GM12878 (cell line): ENCODE measurements at regions not wholly inside any gene's neighbourhood (a gene's known extent, or its start where the extent isn't known, plus 50 kb on each side); places are given as distances from the start of the nearest gene placed in this dataset.

ENCODE experiments used
- ATAC-seq: fragments of 200-7000 bp; cut with Tn5 transposase; 3 replicates; pipeline ENCODE4 v1.9.1; 2020; ENCODE audit warnings: mild to moderate bottlenecking, moderate library complexity
- BruUV-seq: library from RNA; stranded (reverse); fragments of 400-500 nt; replicated peaks from 2 replicates; lab custom pipeline; 2021; lab: Mats Ljungman, UMichigan
- CTCF ChIA-PET: fragments of 300-600 bp; sonication (Branson Sonifier 250); formaldehyde crosslinking; extraction: SDS; loops from one replicate; lab custom pipeline; 2021; ENCODE audit warnings: inconsistent platforms; lab: Yijun Ruan, JAX
- POLR2A ChIA-PET: fragments of 350-600 bp; formaldehyde crosslinking; extraction: SDS; loops from one replicate; lab custom pipeline; 2021; ENCODE audit warnings: inconsistent platforms; lab: Charles Lee
- RAD21 ChIA-PET: fragments of 300-600 bp; sonication (Branson Sonifier 250); formaldehyde crosslinking; loops from one replicate; lab custom pipeline; 2023; ENCODE audit warnings: antibody characterized with exemption; ENCODE audit not compliant: unreplicated experiment; lab: Charles Lee
- SMC1A ChIA-PET: fragments of 300-600 bp; sonication (Branson Sonifier 250); formaldehyde crosslinking; loops from one replicate; lab custom pipeline; 2023; ENCODE audit not compliant: unreplicated experiment, uncharacterized antibody; lab: Charles Lee
- DNase-seq: peaks from one replicate; pipeline ENCODE4 v3.0.0-alpha.2; 2011; ENCODE audit warnings: low read depth, low spot score
- FAIRE-seq: peaks from 3 replicates; lab custom pipeline; 2011; peaks lifted over from hg19 to GRCh38; lab: Jason Lieb, UNC
- H2AFZ ChIP-seq: 2 replicates; pipeline ENCODE4 v1.6.0; 2011; ENCODE audit warnings: low read depth, low read length, control low read depth; ENCODE audit not compliant: control insufficient read depth
- H3K27ac ChIP-seq: 2 replicates; pipeline ENCODE4 v1.5.1; 2011; ENCODE audit warnings: control low read depth; ENCODE audit not compliant: control insufficient read depth, insufficient read depth
- H3K27me3 ChIP-seq, 2 experiments: replicated peaks in 1 of 2; 2 replicates each; pipeline versions ENCODE4 v1.6.0 to v1.6.1; 2011; ENCODE audit warnings: low read length in 1 of 2; ENCODE audit not compliant: control insufficient read depth in 2 of 2, insufficient read depth in 2 of 2
- H3K36me3 ChIP-seq, 2 experiments: 2 replicates each; pipeline ENCODE4 v1.5.1; 2011; ENCODE audit warnings: low read length in 1 of 2; ENCODE audit not compliant: control insufficient read depth in 2 of 2, insufficient read depth in 2 of 2
- H3K4me1 ChIP-seq: 2 replicates; pipeline ENCODE4 v1.6.1; 2011; ENCODE audit warnings: mild to moderate bottlenecking, low read length, moderate library complexity, mixed read lengths; ENCODE audit not compliant: control insufficient read depth, insufficient read depth
- H3K4me2 ChIP-seq: 2 replicates; pipeline ENCODE4 v1.6.0; 2011; ENCODE audit warnings: control low read depth; ENCODE audit not compliant: control insufficient read depth, insufficient read depth
- H3K4me3 ChIP-seq: fragments of 200-600 bp; sonication (generic); 2 replicates; pipeline ENCODE4 v1.5.1; 2016
- H3K79me2 ChIP-seq: 2 replicates; pipeline ENCODE4 v1.6.0; 2011; ENCODE audit warnings: low read length; ENCODE audit not compliant: control insufficient read depth, insufficient read depth
- H3K9ac ChIP-seq: 2 replicates; pipeline ENCODE4 v1.8.0; 2011; ENCODE audit warnings: low read length, control low read depth, mixed read lengths; ENCODE audit not compliant: control insufficient read depth, insufficient read depth
- H3K9me3 ChIP-seq: replicated peaks from 3 replicates; pipeline ENCODE4 v1.5.1; 2011; ENCODE audit warnings: mild to moderate bottlenecking, low read length; ENCODE audit not compliant: control insufficient read depth, insufficient read depth
- H4K20me1 ChIP-seq: 2 replicates; pipeline ENCODE4 v1.6.0; 2011; ENCODE audit not compliant: control insufficient read depth, insufficient read depth
- BCL11A ChIP-seq: IDR thresholded peaks from 2 replicates; pipeline ENCODE4 v1.6.1; 2011; ENCODE audit warnings: low read depth, low read length
- BHLHE40 ChIP-seq, 2 experiments: fragments of 450-650 bp in 1 of 2; IDR thresholded peaks; 2 replicates each; pipeline ENCODE4 v1.6.1; 2011 to 2017; ENCODE audit warnings: low read depth in 2 of 2, borderline replicate concordance in 1 of 2, improper control_type of control experiment in 1 of 2, low read length in 1 of 2, mild to moderate bottlenecking in 1 of 2
- CHD4 ChIP-seq: fragments of 200-600 bp; sonication (generic); IDR thresholded peaks from 2 replicates; pipeline ENCODE4 v1.6.1; 2016; ENCODE audit warnings: mild to moderate bottlenecking
- CTCF ChIP-seq, 3 experiments: IDR thresholded peaks in 2 of 3; conservative IDR thresholded peaks in 1 of 3; 2 replicates each; pipeline ENCODE4 v1.5.1; 2011; ENCODE audit warnings: low read depth in 3 of 3, low read length in 3 of 3, mild to moderate bottlenecking in 3 of 3, control low read depth in 2 of 3, moderate library complexity in 2 of 3, inconsistent platforms in 1 of 3, mixed read lengths in 1 of 3; ENCODE audit not compliant: control insufficient read depth in 2 of 3, insufficient read depth in 1 of 3; ENCODE audit errors: extremely low read depth in 1 of 3
- HDAC6 ChIP-seq: fragments of 200-600 bp; sonication (generic); IDR thresholded peaks from one replicate; pipeline ENCODE4 v1.8.0; 2017; ENCODE audit warnings: antibody characterized with exemption; ENCODE audit not compliant: unreplicated experiment
- IKZF1 ChIP-seq: fragments of 450-650 bp; conservative IDR thresholded peaks from 2 replicates; pipeline ENCODE4 v1.6.1; 2017; ENCODE audit warnings: antibody characterized with exemption, mild to moderate bottlenecking
- NBN ChIP-seq: fragments of 450-650 bp; IDR thresholded peaks from 2 replicates; pipeline ENCODE4 v1.6.1; 2016
- PBX3 ChIP-seq: IDR thresholded peaks from 2 replicates; pipeline ENCODE4 v1.6.1; 2011; ENCODE audit warnings: mild to moderate bottlenecking, low read depth, low read length, moderate library complexity; ENCODE audit not compliant: insufficient replicate concordance
- PKNOX1 ChIP-seq: fragments of 450-650 bp; IDR thresholded peaks from 2 replicates; pipeline ENCODE4 v1.6.1; 2016; ENCODE audit warnings: mild to moderate bottlenecking
- TCF3 ChIP-seq: IDR thresholded peaks from 2 replicates; pipeline ENCODE4 v1.6.1; 2012; ENCODE audit warnings: low read depth, mild to moderate bottlenecking, low read length, borderline replicate concordance; ENCODE audit not compliant: insufficient read depth
- YY1 ChIP-seq: IDR thresholded peaks from 2 replicates; pipeline ENCODE4 v1.6.1; 2011; ENCODE audit warnings: low read depth, mild to moderate bottlenecking, low read length
- ZNF622 ChIP-seq: fragments of 450-650 bp; IDR thresholded peaks from 2 replicates; pipeline ENCODE4 v1.6.1; 2017; ENCODE audit warnings: mild to moderate bottlenecking, inconsistent platforms
- WGBS: methylation state at CpG from one replicate; pipeline ENCODE4 v1.1.6; 2016; ENCODE audit warnings: low lambda C conversion rate; ENCODE audit not compliant: insufficient replicate concordance, insufficient coverage; ENCODE audit errors: missing lambda C conversion rate; 5-methylcytosine and 5-hydroxymethylcytosine counted together
- in situ Hi-C: fragments of 300-500 bp; cut with MboI; formaldehyde crosslinking; loops from 9 replicates; pipeline ENCODE4 v1.14.3; 2018; ENCODE audit warnings: mixed read lengths
- intact Hi-C: fragments of 100-400 bp; cut with micrococcal nuclease; formaldehyde crosslinking; loops from one replicate; pipeline ENCODE4 v1.14.2; 2022; ENCODE audit not compliant: unreplicated experiment
- TF ChIP-seq, protein P1 (sequence below): fragments of 450-650 bp; IDR thresholded peaks from 2 replicates; pipeline ENCODE4 v1.6.1; 2017; ENCODE audit warnings: borderline replicate concordance

GRCh38 chr4:183030823-183031222, 68.2 kb upstream of the WWC2 start:
- 32% methylated on average over 4 of the region's 4 CpGs for WGBS
- RAD21 ChIA-PET: no interaction called here
- DNase-seq: no peak
- Histone ChIP-seq H3K4me2 (no peak overlapping the region), H3K27ac (no peak overlapping the region), H2AFZ (no peak overlapping the region), H3K4me1 (no peaks in the 10 kb centered on the region), H3K36me3 (no peaks in the 10 kb centered on the region), H3K4me3 (no peak overlapping the region), H3K79me2 (no peaks in the 10 kb centered on the region), H3K27me3 (no peaks in the 10 kb centered on the region; a peak in 1 of 4 replicates), H3K9ac (no peak overlapping the region), H3K9me3 (no peaks in the 10 kb centered on the region), H4K20me1 (no peaks in the 10 kb centered on the region)
- SMC1A ChIA-PET: interaction anchor here (0.7 to 2.4 kb wide), 3 partner anchors 12 to 93 kb away, joined by 3 to 7 read pairs (median 6); no protein-coding TSS in a partner anchor
- no peak for FAIRE-seq
- BruUV-seq: no TSS peak
- no peak for ATAC-seq
- POLR2A ChIA-PET: no interaction called here
- intact Hi-C loops: no loop called here
- TF ChIP-seq IKZF1: no peak
- in situ Hi-C loops: no loop called here
- CTCF ChIA-PET: no interaction called here

GRCh38 chr4:183030309-183030708, 68.7 kb upstream of the WWC2 start:
- Histone ChIP-seq H3K9me3 (no peaks in the 10 kb centered on the region), H3K79me2 (no peaks in the 10 kb centered on the region), H3K36me3 (no peaks in the 10 kb centered on the region), H3K4me2 (no peak overlapping the region), H3K9ac (no peak overlapping the region), H3K4me3 (no peak overlapping the region), H2AFZ (no peak overlapping the region), H3K27ac (no peak overlapping the region), H4K20me1 (no peaks in the 10 kb centered on the region), H3K4me1 (no peaks in the 10 kb centered on the region), H3K27me3 (no peaks in the 10 kb centered on the region; a peak in 1 of 4 replicates)
- WGBS: 0% methylated on average over 1 of the region's 1 CpG
- in situ Hi-C loops: no loop called here
- no TSS peak for BruUV-seq
- ChIA-PET SMC1A (interaction anchor here (0.7 to 2.4 kb wide), 2 partner anchors 12 to 93 kb away, joined by 3 to 7 read pairs; no protein-coding TSS in a partner anchor), POLR2A (no interaction called here), CTCF (interaction anchor here (0.8 kb wide), 1 partner anchor 92 kb away, joined by 3 read pairs; no protein-coding TSS in a partner anchor), RAD21 (no interaction called here)
- FAIRE-seq: no peak
- ATAC-seq: no peak
- intact Hi-C loops: no loop called here
- DNase-seq: no peak
- no peak for TF ChIP-seq PKNOX1
- no peak for TF ChIP-seq YY1
- TF ChIP-seq ZNF622: no peak
- TF ChIP-seq TCF3: no peak
- TF ChIP-seq CHD4: no peak
- TF ChIP-seq, protein P1, sequence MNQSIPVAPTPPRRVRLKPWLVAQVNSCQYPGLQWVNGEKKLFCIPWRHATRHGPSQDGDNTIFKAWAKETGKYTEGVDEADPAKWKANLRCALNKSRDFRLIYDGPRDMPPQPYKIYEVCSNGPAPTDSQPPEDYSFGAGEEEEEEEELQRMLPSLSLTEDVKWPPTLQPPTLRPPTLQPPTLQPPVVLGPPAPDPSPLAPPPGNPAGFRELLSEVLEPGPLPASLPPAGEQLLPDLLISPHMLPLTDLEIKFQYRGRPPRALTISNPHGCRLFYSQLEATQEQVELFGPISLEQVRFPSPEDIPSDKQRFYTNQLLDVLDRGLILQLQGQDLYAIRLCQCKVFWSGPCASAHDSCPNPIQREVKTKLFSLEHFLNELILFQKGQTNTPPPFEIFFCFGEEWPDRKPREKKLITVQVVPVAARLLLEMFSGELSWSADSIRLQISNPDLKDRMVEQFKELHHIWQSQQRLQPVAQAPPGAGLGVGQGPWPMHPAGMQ: no peak
- TF ChIP-seq HDAC6: no peak
- no peak for TF ChIP-seq PBX3
- no peak for TF ChIP-seq BHLHE40 (IDR thresholded peaks at IDR 0.05; ENCODE audit: borderline replicate concordance in 1 of 2, low read depth in 2 of 2, low read length in 1 of 2)
- TF ChIP-seq BCL11A: no peak
- no peak for TF ChIP-seq CTCF (IDR thresholded peaks at IDR 0.05 in 2 of 3, conservative IDR thresholded peaks at IDR 0.05 in 1 of 3; ENCODE audit: control insufficient read depth in 2 of 3, extremely low read depth in 1 of 3, insufficient read depth in 1 of 3, low read depth in 3 of 3, low read length in 3 of 3)
- TF ChIP-seq NBN: no peak
